Uterus (tissue), 2 donors: ENCODE measurements at regions not wholly inside any gene's neighbourhood (a gene's known extent, or its start where the extent isn't known, plus 50 kb on each side); places are given as distances from the start of the nearest gene placed in this dataset.

Experiments
- CTCF ChIP-seq, 4 experiments: fragments of 200-600 bp in 2 of 4; fragments of 450-650 bp in 2 of 4; sonication (generic) in 2 of 4; IDR thresholded peaks; one replicate each; pipeline ENCODE4 v1.5.1; 2016 to 2019; ENCODE audit warnings: antibody characterized with exemption in 4 of 4, mild to moderate bottlenecking in 2 of 4, moderate library complexity in 1 of 4
- POLR2A ChIP-seq, 2 donors: fragments of 450-650 bp; IDR thresholded peaks; one replicate each; pipeline ENCODE4 v1.6.1; 2016; ENCODE audit warnings: antibody characterized with exemption in 2 of 2, mild to moderate bottlenecking in 1 of 2, moderate library complexity in 1 of 2

GRCh38 chr4:41381384-41381783 is 124.7 kb downstream of the UCHL1 start:
- TF ChIP-seq CTCF (IDR thresholded peaks at IDR 0.05) (no peak), POLR2A (IDR thresholded peaks at IDR 0.05) (no peak)
